B cell (primary cell): ENCODE measurements at regions not wholly inside any gene's neighbourhood (a gene's known extent, or its start where the extent isn't known, plus 50 kb on each side); places are given as distances from the start of the nearest gene placed in this dataset.

Experiments used
- CTCF ChIP-seq: fragments of 200-600 bp; IDR thresholded peaks from one replicate; pipeline ENCODE4 v1.8.0; 2022; ENCODE audit warnings: antibody characterized with exemption, mild to moderate bottlenecking
- EZH2 ChIP-seq: IDR thresholded peaks from 2 replicates; pipeline ENCODE4 v1.6.1; 2012; ENCODE audit warnings: borderline replicate concordance, low read depth, mild to moderate bottlenecking, moderate library complexity, low read length; ENCODE audit not compliant: insufficient read depth, poor library complexity, severe bottlenecking

- no peak for TF ChIP-seq CTCF
- no peak for TF ChIP-seq EZH2
Observed at GRCh38 chr13:86813198-86813597, 858.0 kb upstream of the SLITRK5 start.
